ENCODE measurements at regions not wholly inside any gene's neighbourhood (a gene's known extent, or its start where the extent isn't known, plus 50 kb on each side); places are given as distances from the start of the nearest gene placed in this dataset.

GRCh38 chr2:217037353-217037752 lies 177.5 kb upstream of the TNP1 start:
- no peaks in the 10 kb centered on the region for H3K9me3 ChIP-seq (ENCODE audit: control insufficient read depth in 4 of 4, insufficient read depth in 3 of 4, low read length in 3 of 4)
- no peak overlapping the region for H3K4me3 ChIP-seq
- H3K27ac ChIP-seq (ENCODE audit: low read depth in 1 of 2, low read length in 1 of 2): no peak overlapping the region
- peak; percentile 21 to 81 (median 41) for DNase-seq
- WGBS, 2 donors: 61 to 81% methylated on average over 3 of the region's 3 CpGs
- no peaks in the 10 kb centered on the region for H3K36me3 ChIP-seq (ENCODE audit: control insufficient read depth in 4 of 4, insufficient read depth in 4 of 4, low read length in 4 of 4)
- H3K4me1 ChIP-seq (ENCODE audit: control insufficient read depth in 5 of 5, insufficient read depth in 5 of 5, low read length in 5 of 5): peaks cover 0 to 13% (median 4%) of the 10 kb centered on the region in 5 donors
- no peak for ATAC-seq (ENCODE audit: insufficient read depth, low FRiP score)
- H3K27me3 ChIP-seq (ENCODE audit: control insufficient read depth in 3 of 3, insufficient read depth in 3 of 3, low read length in 2 of 3): no peaks in the 10 kb centered on the region
- TF ChIP-seq, protein P1, sequence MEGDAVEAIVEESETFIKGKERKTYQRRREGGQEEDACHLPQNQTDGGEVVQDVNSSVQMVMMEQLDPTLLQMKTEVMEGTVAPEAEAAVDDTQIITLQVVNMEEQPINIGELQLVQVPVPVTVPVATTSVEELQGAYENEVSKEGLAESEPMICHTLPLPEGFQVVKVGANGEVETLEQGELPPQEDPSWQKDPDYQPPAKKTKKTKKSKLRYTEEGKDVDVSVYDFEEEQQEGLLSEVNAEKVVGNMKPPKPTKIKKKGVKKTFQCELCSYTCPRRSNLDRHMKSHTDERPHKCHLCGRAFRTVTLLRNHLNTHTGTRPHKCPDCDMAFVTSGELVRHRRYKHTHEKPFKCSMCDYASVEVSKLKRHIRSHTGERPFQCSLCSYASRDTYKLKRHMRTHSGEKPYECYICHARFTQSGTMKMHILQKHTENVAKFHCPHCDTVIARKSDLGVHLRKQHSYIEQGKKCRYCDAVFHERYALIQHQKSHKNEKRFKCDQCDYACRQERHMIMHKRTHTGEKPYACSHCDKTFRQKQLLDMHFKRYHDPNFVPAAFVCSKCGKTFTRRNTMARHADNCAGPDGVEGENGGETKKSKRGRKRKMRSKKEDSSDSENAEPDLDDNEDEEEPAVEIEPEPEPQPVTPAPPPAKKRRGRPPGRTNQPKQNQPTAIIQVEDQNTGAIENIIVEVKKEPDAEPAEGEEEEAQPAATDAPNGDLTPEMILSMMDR (IDR thresholded peaks at IDR 0.05; ENCODE audit: control extremely low read depth, extremely low read depth): no peak
- H3K9ac ChIP-seq (ENCODE audit: insufficient read depth in 1 of 2, low read length in 2 of 2): no peak overlapping the region

DNA sequence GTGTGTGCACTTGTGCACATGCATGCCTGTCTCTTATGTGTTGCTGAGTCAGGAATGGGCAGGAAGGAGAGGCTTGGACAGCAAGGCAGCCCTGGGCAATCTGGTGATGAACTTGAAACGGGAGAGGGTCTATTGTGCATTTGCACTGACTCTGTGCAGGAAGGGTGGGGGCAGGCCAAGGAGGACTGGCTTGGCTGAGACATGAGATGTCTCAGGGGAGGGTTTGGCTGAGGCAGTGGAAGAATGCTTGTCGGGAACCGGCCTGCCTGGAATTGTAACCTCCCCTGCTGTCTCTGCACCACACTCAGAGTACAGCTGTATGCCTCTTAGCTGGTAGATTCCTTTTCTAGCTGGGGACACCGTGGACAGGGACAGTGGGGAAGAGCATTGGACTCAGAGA lies 176.1 kb upstream of the TNP1 start:
- H3K36me3 ChIP-seq (ENCODE audit: control insufficient read depth in 4 of 4, insufficient read depth in 4 of 4, low read length in 4 of 4): no peaks in the 10 kb centered on the region
- no peak overlapping the region for H3K27ac ChIP-seq (ENCODE audit: low read depth in 1 of 2, low read length in 1 of 2)
- H3K27me3 ChIP-seq (ENCODE audit: control insufficient read depth in 3 of 3, insufficient read depth in 3 of 3, low read length in 2 of 3): no peaks in the 10 kb centered on the region
- TF ChIP-seq, protein P1 (IDR thresholded peaks at IDR 0.05; ENCODE audit: control extremely low read depth, extremely low read depth): no peak
- ATAC-seq (ENCODE audit: insufficient read depth, low FRiP score) (no peak), DNase-seq (peak; percentile 27 to 48 (median 35))
- peaks cover 0 to 13% (median 4%) of the 10 kb centered on the region in 5 donors for H3K4me1 ChIP-seq (ENCODE audit: control insufficient read depth in 5 of 5, insufficient read depth in 5 of 5, low read length in 5 of 5)
- H3K9me3 ChIP-seq (ENCODE audit: control insufficient read depth in 4 of 4, insufficient read depth in 3 of 4, low read length in 3 of 4): no peaks in the 10 kb centered on the region
- 51 to 56% methylated on average over 4 of the region's 4 CpGs for WGBS, 2 donors
- H3K4me3 ChIP-seq: no peak overlapping the region
- H3K9ac ChIP-seq (ENCODE audit: insufficient read depth in 1 of 2, low read length in 2 of 2): no peak overlapping the region

DNA sequence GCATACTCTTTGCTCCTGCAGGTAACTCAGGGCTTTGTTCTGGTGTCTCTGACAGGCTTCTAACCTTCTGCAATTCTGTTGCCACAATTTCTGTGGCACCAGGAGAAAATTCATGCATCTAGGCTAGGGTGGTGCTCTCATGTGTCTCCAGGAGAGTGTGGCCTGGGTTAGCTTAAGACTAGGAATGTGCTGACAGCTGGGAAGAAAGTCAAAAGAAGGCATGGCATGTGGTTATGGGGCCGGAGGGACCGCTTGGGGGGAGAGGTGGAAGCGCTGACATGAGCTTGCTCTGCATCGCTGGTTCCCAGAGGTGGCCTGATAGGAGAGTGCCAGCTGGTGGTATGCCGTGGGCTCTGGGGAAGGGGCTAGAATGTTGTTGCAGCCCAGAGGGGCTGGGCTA lies 173.3 kb upstream of the TNP1 start:
- 92 to 93% methylated on average over 5 of the region's 5 CpGs for WGBS, 2 donors
- no peak overlapping the region for H3K9ac ChIP-seq (ENCODE audit: insufficient read depth in 1 of 2, low read length in 2 of 2)
- H3K27me3 ChIP-seq (ENCODE audit: control insufficient read depth in 3 of 3, insufficient read depth in 3 of 3, low read length in 2 of 3): no peaks in the 10 kb centered on the region
- no peak overlapping the region for H3K4me3 ChIP-seq
- no peak overlapping the region for H3K27ac ChIP-seq (ENCODE audit: low read depth in 1 of 2, low read length in 1 of 2)
- peaks cover 0 to 11% (median 4%) of the 10 kb centered on the region in 5 donors for H3K4me1 ChIP-seq (ENCODE audit: control insufficient read depth in 5 of 5, insufficient read depth in 5 of 5, low read length in 5 of 5)
- ATAC-seq (ENCODE audit: insufficient read depth, low FRiP score): no peak
- H3K36me3 ChIP-seq (ENCODE audit: control insufficient read depth in 4 of 4, insufficient read depth in 4 of 4, low read length in 4 of 4): no peaks in the 10 kb centered on the region
- H3K9me3 ChIP-seq (ENCODE audit: control insufficient read depth in 4 of 4, insufficient read depth in 3 of 4, low read length in 3 of 4): no peaks in the 10 kb centered on the region
- TF ChIP-seq, protein P1 (IDR thresholded peaks at IDR 0.05; ENCODE audit: control extremely low read depth, extremely low read depth): no peak
- DNase-seq: no peak

DNA sequence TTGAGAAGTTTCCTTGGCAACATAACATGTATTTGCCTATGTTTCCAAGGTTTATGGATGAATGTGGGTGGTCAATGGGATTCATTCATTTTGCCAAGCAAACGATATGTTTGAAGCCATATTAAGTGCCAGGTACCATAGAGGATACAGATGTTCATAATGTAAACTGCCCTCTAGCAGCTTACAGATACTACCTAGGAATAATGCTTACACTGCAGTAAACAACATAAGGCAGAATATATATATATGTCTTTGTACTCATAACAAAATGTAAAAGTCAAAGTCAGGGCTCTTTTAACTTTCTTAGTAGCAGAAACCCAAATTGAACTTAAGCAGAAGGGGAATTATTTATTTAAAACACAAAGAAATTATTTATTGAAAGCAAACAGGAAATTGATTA lies 171.6 kb upstream of the TNP1 start:
- Histone ChIP-seq H3K9ac (ENCODE audit: insufficient read depth in 1 of 2, low read length in 2 of 2) (no peak overlapping the region), H3K4me3 (no peak overlapping the region), H3K36me3 (ENCODE audit: control insufficient read depth in 4 of 4, insufficient read depth in 4 of 4, low read length in 4 of 4) (no peaks in the 10 kb centered on the region), H3K27ac (ENCODE audit: low read depth in 1 of 2, low read length in 1 of 2) (no peak overlapping the region), H3K27me3 (ENCODE audit: control insufficient read depth in 3 of 3, insufficient read depth in 3 of 3, low read length in 2 of 3) (no peaks in the 10 kb centered on the region), H3K9me3 (ENCODE audit: control insufficient read depth in 4 of 4, insufficient read depth in 3 of 4, low read length in 3 of 4) (no peaks in the 10 kb centered on the region), H3K4me1 (ENCODE audit: control insufficient read depth in 5 of 5, insufficient read depth in 5 of 5, low read length in 5 of 5) (peaks cover 0 to 4% (median 1%) of the 10 kb centered on the region in 5 donors)
- TF ChIP-seq, protein P1 (IDR thresholded peaks at IDR 0.05; ENCODE audit: control extremely low read depth, extremely low read depth): no peak
- DNase-seq: peak in 2 of 3 donors; percentile 26 to 54
- 53 to 66% methylated on average over 1 of the region's 1 CpG for WGBS, 2 donors
- ATAC-seq (ENCODE audit: insufficient read depth, low FRiP score): no peak
